ENCODE measurements at regions not wholly inside any gene's neighbourhood (a gene's known extent, or its start where the extent isn't known, plus 50 kb on each side); places are given as distances from the start of the nearest gene placed in this dataset.

GRCh38 chr1:55348356-55348755 is 133.2 kb upstream of the USP24 start:
- Mint-ChIP-seq H3K4me1 (ENCODE audit: low read depth) (no peaks in the 10 kb centered on the region), H3K9me3 (no peaks in the 10 kb centered on the region), H3K27me3 (ENCODE audit: low read depth) (peaks cover 7% of the 10 kb centered on the region), H3K36me3 (ENCODE audit: low read depth) (no peaks in the 10 kb centered on the region), H3K27ac (no peak overlapping the region), H3K4me3 (no peak overlapping the region)

- Mint-ChIP-seq H3K27me3 (ENCODE audit: low read depth) (peaks cover 7% of the 10 kb centered on the region), H3K4me1 (ENCODE audit: low read depth) (no peaks in the 10 kb centered on the region), H3K9me3 (no peaks in the 10 kb centered on the region), H3K4me3 (no peak overlapping the region), H3K27ac (no peak overlapping the region), H3K36me3 (ENCODE audit: low read depth) (no peaks in the 10 kb centered on the region)
These were observed 132.7 kb upstream of the USP24 start for GRCh38 chr1:55347866-55348265.

- no peak overlapping the region for H3K27ac Mint-ChIP-seq
- H3K4me1 Mint-ChIP-seq (ENCODE audit: low read depth): no peaks in the 10 kb centered on the region
- no peaks in the 10 kb centered on the region for H3K9me3 Mint-ChIP-seq
- no peak overlapping the region for H3K4me3 Mint-ChIP-seq
- H3K36me3 Mint-ChIP-seq (ENCODE audit: low read depth): no peaks in the 10 kb centered on the region
- peaks cover 7% of the 10 kb centered on the region for H3K27me3 Mint-ChIP-seq (ENCODE audit: low read depth)
These were observed 131.9 kb upstream of the USP24 start for GRCh38 chr1:55347041-55347440.

- Mint-ChIP-seq H3K27me3 (ENCODE audit: low read depth) (peaks cover 7% of the 10 kb centered on the region), H3K27ac (no peak overlapping the region), H3K4me1 (ENCODE audit: low read depth) (no peaks in the 10 kb centered on the region), H3K9me3 (no peaks in the 10 kb centered on the region), H3K4me3 (no peak overlapping the region), H3K36me3 (ENCODE audit: low read depth) (no peaks in the 10 kb centered on the region)
These were observed 131.4 kb upstream of the USP24 start for GRCh38 chr1:55346586-55346985.

GRCh38 chr1:55339681-55340080 is 124.5 kb upstream of the USP24 start:
- Mint-ChIP-seq H3K27ac (no peak overlapping the region), H3K27me3 (ENCODE audit: low read depth) (peaks cover 5% of the 10 kb centered on the region), H3K4me3 (no peak overlapping the region), H3K36me3 (ENCODE audit: low read depth) (no peaks in the 10 kb centered on the region), H3K4me1 (ENCODE audit: low read depth) (peaks cover 2% of the 10 kb centered on the region), H3K9me3 (peaks cover 4% of the 10 kb centered on the region)

GRCh38 chr1:55338448-55338820 is 123.3 kb upstream of the USP24 start:
- H3K36me3 Mint-ChIP-seq (ENCODE audit: low read depth): no peaks in the 10 kb centered on the region
- peaks cover 4% of the 10 kb centered on the region for H3K9me3 Mint-ChIP-seq
- no peak overlapping the region for H3K4me3 Mint-ChIP-seq
- H3K27ac Mint-ChIP-seq: no peak overlapping the region
- peaks cover 7% of the 10 kb centered on the region for H3K4me1 Mint-ChIP-seq (ENCODE audit: low read depth)
- peaks cover 5% of the 10 kb centered on the region for H3K27me3 Mint-ChIP-seq (ENCODE audit: low read depth)

- H3K4me1 Mint-ChIP-seq (ENCODE audit: low read depth): peaks cover 7% of the 10 kb centered on the region
- no peak overlapping the region for H3K27ac Mint-ChIP-seq
- peaks cover 4% of the 10 kb centered on the region for H3K9me3 Mint-ChIP-seq
- no peaks in the 10 kb centered on the region for H3K36me3 Mint-ChIP-seq (ENCODE audit: low read depth)
- H3K4me3 Mint-ChIP-seq: no peak overlapping the region
- H3K27me3 Mint-ChIP-seq (ENCODE audit: low read depth): peaks cover 5% of the 10 kb centered on the region
These were observed 122.8 kb upstream of the USP24 start for GRCh38 chr1:55337801-55338447.

GRCh38 chr1:55334797-55335196 is 119.6 kb upstream of the USP24 start:
- Mint-ChIP-seq H3K4me1 (ENCODE audit: low read depth) (peaks cover 7% of the 10 kb centered on the region), H3K27ac (no peak overlapping the region), H3K4me3 (no peak overlapping the region)

GRCh38 chr1:55334160-55334559 is 119.0 kb upstream of the USP24 start:
- no peak overlapping the region for H3K27ac Mint-ChIP-seq
- no peak overlapping the region for H3K4me3 Mint-ChIP-seq
- no peaks in the 10 kb centered on the region for H3K27me3 Mint-ChIP-seq (ENCODE audit: low read depth)

More at GRCh38 chr1:55334797-55335196, 119.6 kb upstream of the USP24 start:
- no peaks in the 10 kb centered on the region for H3K9me3 Mint-ChIP-seq
- H3K27me3 Mint-ChIP-seq (ENCODE audit: low read depth): peaks cover 1% of the 10 kb centered on the region
- H3K36me3 Mint-ChIP-seq (ENCODE audit: low read depth): no peaks in the 10 kb centered on the region

GRCh38 chr1:55333461-55333860 is 118.3 kb upstream of the USP24 start:
- peaks cover 7% of the 10 kb centered on the region for H3K4me1 Mint-ChIP-seq (ENCODE audit: low read depth)
- H3K4me3 Mint-ChIP-seq: no peak overlapping the region
- no peaks in the 10 kb centered on the region for H3K9me3 Mint-ChIP-seq
- H3K27ac Mint-ChIP-seq: no peak overlapping the region
- H3K27me3 Mint-ChIP-seq (ENCODE audit: low read depth): no peaks in the 10 kb centered on the region
- H3K36me3 Mint-ChIP-seq (ENCODE audit: low read depth): no peaks in the 10 kb centered on the region

More at GRCh38 chr1:55334160-55334559, 119.0 kb upstream of the USP24 start:
- no peaks in the 10 kb centered on the region for H3K36me3 Mint-ChIP-seq (ENCODE audit: low read depth)
- peaks cover 7% of the 10 kb centered on the region for H3K4me1 Mint-ChIP-seq (ENCODE audit: low read depth)
- no peaks in the 10 kb centered on the region for H3K9me3 Mint-ChIP-seq

- Mint-ChIP-seq H3K4me3 (no peak overlapping the region), H3K4me1 (ENCODE audit: low read depth) (peaks cover 5% of the 10 kb centered on the region), H3K27me3 (ENCODE audit: low read depth) (no peaks in the 10 kb centered on the region), H3K9me3 (no peaks in the 10 kb centered on the region), H3K27ac (no peak overlapping the region), H3K36me3 (ENCODE audit: low read depth) (no peaks in the 10 kb centered on the region)
These were observed 116.2 kb upstream of the USP24 start for GRCh38 chr1:55331351-55331750.

GRCh38 chr1:55329808-55330432 is 114.8 kb upstream of the USP24 start:
- no peaks in the 10 kb centered on the region for H3K9me3 Mint-ChIP-seq
- no peaks in the 10 kb centered on the region for H3K27me3 Mint-ChIP-seq (ENCODE audit: low read depth)
- H3K27ac Mint-ChIP-seq: no peak overlapping the region

GRCh38 chr1:55329091-55329490 is 113.9 kb upstream of the USP24 start:
- Mint-ChIP-seq H3K9me3 (no peaks in the 10 kb centered on the region), H3K4me1 (ENCODE audit: low read depth) (peaks cover under 1% of the 10 kb centered on the region), H3K36me3 (ENCODE audit: low read depth) (no peaks in the 10 kb centered on the region), H3K27ac (no peak overlapping the region), H3K27me3 (ENCODE audit: low read depth) (no peaks in the 10 kb centered on the region), H3K4me3 (no peak overlapping the region)

More at GRCh38 chr1:55329808-55330432, 114.8 kb upstream of the USP24 start:
- Mint-ChIP-seq H3K4me1 (ENCODE audit: low read depth) (peaks cover 5% of the 10 kb centered on the region), H3K36me3 (ENCODE audit: low read depth) (no peaks in the 10 kb centered on the region), H3K4me3 (no peak overlapping the region)

GRCh38 chr1:55326496-55327243 is 111.5 kb upstream of the USP24 start:
- H3K9me3 Mint-ChIP-seq: no peaks in the 10 kb centered on the region
- no peak overlapping the region for H3K4me3 Mint-ChIP-seq
- H3K27me3 Mint-ChIP-seq (ENCODE audit: low read depth): no peaks in the 10 kb centered on the region
- no peaks in the 10 kb centered on the region for H3K4me1 Mint-ChIP-seq (ENCODE audit: low read depth)
- no peaks in the 10 kb centered on the region for H3K36me3 Mint-ChIP-seq (ENCODE audit: low read depth)
- H3K27ac Mint-ChIP-seq: no peak overlapping the region

- H3K4me3 Mint-ChIP-seq: no peak overlapping the region
- H3K9me3 Mint-ChIP-seq: no peaks in the 10 kb centered on the region
- H3K36me3 Mint-ChIP-seq (ENCODE audit: low read depth): no peaks in the 10 kb centered on the region
- H3K27me3 Mint-ChIP-seq (ENCODE audit: low read depth): no peaks in the 10 kb centered on the region
- H3K27ac Mint-ChIP-seq: no peak overlapping the region
- H3K4me1 Mint-ChIP-seq (ENCODE audit: low read depth): no peaks in the 10 kb centered on the region
These were observed 108.6 kb upstream of the USP24 start for GRCh38 chr1:55323760-55324159.

Measured in T-helper 1 cell treated with Interleukin-12 subunit alpha and Interleukin-12 subunit beta and Interleukin-4 antibody, amounts not matched to agents 30 μg/mL and 1 μg/mL, for 36 hours (primary cell).